SK-N-SH (cell line): ENCODE measurements at regions not wholly inside any gene's neighbourhood (a gene's known extent, or its start where the extent isn't known, plus 50 kb on each side); places are given as distances from the start of the nearest gene placed in this dataset.

Experiments
- ELF1 ChIP-seq: IDR thresholded peaks from 2 replicates; pipeline ENCODE4 v1.4.0; 2012
- GABPA ChIP-seq: IDR thresholded peaks from 2 replicates; pipeline ENCODE4 v1.4.0; 2012; ENCODE audit warnings: low read depth, mild to moderate bottlenecking
- NFIC ChIP-seq: IDR thresholded peaks from 2 replicates; pipeline ENCODE4 v1.4.0; 2012; ENCODE audit warnings: borderline replicate concordance
- POLR2AphosphoS5 ChIP-seq: IDR thresholded peaks from 2 replicates; pipeline ENCODE4 v1.6.1; 2012; ENCODE audit warnings: low read depth, low read length
- RFX5 ChIP-seq: IDR thresholded peaks from 2 replicates; pipeline ENCODE4 v1.6.1; 2012; ENCODE audit warnings: mild to moderate bottlenecking, improper control_type of control experiment, low read length
- SMC3 ChIP-seq: IDR thresholded peaks from 2 replicates; pipeline ENCODE4 v1.6.1; 2012; ENCODE audit warnings: low read depth, low read length, improper control_type of control experiment
- TAF1 ChIP-seq: IDR thresholded peaks from 2 replicates; pipeline ENCODE4 v1.6.1; 2012; ENCODE audit warnings: low read depth, mild to moderate bottlenecking, low read length, moderate library complexity, borderline replicate concordance
- TCF12 ChIP-seq: IDR thresholded peaks from 2 replicates; pipeline ENCODE4 v1.4.0; 2012
- YY1 ChIP-seq: IDR thresholded peaks from 2 replicates; pipeline ENCODE4 v1.4.0; 2012; ENCODE audit warnings: low read depth, mild to moderate bottlenecking
- TF ChIP-seq, protein P1 (sequence below): fragments of 200-600 bp; sonication (generic); IDR thresholded peaks from 2 replicates; pipeline ENCODE4 v1.6.1; 2017; ENCODE audit warnings: antibody characterized with exemption, mild to moderate bottlenecking, moderate library complexity
- TF ChIP-seq, protein P2 (sequence below): IDR thresholded peaks from 2 replicates; pipeline ENCODE4 v1.4.0; 2012; ENCODE audit warnings: low read depth, borderline replicate concordance
- TF ChIP-seq, protein P3 (sequence below): IDR thresholded peaks from 2 replicates; pipeline ENCODE4 v1.4.0; 2012; ENCODE audit warnings: low read depth
- TF ChIP-seq, protein P4 (sequence below): IDR thresholded peaks from 2 replicates; pipeline ENCODE4 v1.4.0; 2012; ENCODE audit warnings: low read depth, borderline replicate concordance

DNA sequence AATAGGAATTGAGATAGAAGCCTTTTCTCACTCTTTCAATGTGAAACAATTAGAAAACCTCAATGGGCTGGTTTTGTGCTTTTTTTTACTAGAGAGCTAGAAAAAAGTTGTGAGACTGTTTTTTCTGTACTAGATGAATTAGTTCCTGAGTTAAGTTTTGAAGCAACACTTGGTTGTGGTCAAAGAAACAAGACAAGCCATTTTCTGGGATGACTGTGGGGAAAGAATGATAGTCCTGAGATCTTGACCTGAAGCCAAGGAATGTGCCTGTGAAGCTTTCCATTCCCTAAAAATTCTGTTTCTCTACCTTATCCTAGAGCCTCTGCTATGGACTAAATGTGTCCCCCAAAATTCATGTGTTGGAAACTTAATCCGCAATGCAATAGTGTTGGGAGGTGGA, 157.8 kb upstream of the TLL1 start:
- TF ChIP-seq, protein P1, sequence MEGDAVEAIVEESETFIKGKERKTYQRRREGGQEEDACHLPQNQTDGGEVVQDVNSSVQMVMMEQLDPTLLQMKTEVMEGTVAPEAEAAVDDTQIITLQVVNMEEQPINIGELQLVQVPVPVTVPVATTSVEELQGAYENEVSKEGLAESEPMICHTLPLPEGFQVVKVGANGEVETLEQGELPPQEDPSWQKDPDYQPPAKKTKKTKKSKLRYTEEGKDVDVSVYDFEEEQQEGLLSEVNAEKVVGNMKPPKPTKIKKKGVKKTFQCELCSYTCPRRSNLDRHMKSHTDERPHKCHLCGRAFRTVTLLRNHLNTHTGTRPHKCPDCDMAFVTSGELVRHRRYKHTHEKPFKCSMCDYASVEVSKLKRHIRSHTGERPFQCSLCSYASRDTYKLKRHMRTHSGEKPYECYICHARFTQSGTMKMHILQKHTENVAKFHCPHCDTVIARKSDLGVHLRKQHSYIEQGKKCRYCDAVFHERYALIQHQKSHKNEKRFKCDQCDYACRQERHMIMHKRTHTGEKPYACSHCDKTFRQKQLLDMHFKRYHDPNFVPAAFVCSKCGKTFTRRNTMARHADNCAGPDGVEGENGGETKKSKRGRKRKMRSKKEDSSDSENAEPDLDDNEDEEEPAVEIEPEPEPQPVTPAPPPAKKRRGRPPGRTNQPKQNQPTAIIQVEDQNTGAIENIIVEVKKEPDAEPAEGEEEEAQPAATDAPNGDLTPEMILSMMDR, result no peak
- TF ChIP-seq NFIC, result no peak
- TF ChIP-seq POLR2AphosphoS5, result no peak
- TF ChIP-seq YY1, result no peak
- TF ChIP-seq RFX5, result no peak
- TF ChIP-seq, protein P2, sequence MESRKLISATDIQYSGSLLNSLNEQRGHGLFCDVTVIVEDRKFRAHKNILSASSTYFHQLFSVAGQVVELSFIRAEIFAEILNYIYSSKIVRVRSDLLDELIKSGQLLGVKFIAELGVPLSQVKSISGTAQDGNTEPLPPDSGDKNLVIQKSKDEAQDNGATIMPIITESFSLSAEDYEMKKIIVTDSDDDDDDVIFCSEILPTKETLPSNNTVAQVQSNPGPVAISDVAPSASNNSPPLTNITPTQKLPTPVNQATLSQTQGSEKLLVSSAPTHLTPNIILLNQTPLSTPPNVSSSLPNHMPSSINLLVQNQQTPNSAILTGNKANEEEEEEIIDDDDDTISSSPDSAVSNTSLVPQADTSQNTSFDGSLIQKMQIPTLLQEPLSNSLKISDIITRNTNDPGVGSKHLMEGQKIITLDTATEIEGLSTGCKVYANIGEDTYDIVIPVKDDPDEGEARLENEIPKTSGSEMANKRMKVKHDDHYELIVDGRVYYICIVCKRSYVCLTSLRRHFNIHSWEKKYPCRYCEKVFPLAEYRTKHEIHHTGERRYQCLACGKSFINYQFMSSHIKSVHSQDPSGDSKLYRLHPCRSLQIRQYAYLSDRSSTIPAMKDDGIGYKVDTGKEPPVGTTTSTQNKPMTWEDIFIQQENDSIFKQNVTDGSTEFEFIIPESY, result no peak
- TF ChIP-seq TCF12, result no peak
- no peak for TF ChIP-seq ELF1
- TF ChIP-seq GABPA, result no peak
- TF ChIP-seq SMC3, result no peak
- TF ChIP-seq, protein P3, sequence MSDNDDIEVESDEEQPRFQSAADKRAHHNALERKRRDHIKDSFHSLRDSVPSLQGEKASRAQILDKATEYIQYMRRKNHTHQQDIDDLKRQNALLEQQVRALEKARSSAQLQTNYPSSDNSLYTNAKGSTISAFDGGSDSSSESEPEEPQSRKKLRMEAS, result no peak
- TF ChIP-seq TAF1, result no peak
- TF ChIP-seq, protein P4, sequence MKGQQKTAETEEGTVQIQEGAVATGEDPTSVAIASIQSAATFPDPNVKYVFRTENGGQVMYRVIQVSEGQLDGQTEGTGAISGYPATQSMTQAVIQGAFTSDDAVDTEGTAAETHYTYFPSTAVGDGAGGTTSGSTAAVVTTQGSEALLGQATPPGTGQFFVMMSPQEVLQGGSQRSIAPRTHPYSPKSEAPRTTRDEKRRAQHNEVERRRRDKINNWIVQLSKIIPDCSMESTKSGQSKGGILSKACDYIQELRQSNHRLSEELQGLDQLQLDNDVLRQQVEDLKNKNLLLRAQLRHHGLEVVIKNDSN, result no peak
